ENCODE measurements at regions not wholly inside any gene's neighbourhood (a gene's known extent, or its start where the extent isn't known, plus 50 kb on each side); places are given as distances from the start of the nearest gene placed in this dataset.

DNA sequence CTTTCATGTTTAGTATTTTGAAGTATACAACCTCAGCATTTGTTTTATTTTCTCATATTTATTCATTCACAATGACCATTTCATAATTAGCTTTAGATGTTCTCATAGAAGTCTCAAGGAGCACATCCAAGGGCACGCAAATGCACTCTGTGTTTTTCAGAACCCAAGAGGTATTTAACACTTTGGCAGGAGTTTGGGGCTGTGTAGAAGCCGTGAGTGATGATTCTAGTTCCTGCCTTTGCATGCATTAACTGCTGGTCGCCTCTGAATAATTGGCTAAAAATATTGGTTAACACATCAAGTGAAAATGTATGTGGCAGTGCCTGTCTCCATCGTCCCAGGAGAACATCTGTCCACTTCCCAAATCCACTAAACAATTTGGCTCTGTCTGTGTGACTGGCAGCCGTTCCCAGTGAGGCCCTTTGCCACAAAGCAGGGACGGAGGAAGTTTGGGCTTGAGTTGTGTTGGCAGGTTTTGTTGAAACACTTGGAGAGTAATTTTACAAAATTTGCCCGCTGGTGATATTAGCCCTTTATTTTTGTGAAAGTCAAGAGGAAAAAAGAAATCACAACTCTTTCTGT is 730.7 kb upstream of the SLIT2 start:
- TF ChIP-seq EZH2phosphoT487 (IDR thresholded peaks at IDR 0.05; ENCODE audit: borderline replicate concordance, low read length), result no peak
- TF ChIP-seq, protein P1, sequence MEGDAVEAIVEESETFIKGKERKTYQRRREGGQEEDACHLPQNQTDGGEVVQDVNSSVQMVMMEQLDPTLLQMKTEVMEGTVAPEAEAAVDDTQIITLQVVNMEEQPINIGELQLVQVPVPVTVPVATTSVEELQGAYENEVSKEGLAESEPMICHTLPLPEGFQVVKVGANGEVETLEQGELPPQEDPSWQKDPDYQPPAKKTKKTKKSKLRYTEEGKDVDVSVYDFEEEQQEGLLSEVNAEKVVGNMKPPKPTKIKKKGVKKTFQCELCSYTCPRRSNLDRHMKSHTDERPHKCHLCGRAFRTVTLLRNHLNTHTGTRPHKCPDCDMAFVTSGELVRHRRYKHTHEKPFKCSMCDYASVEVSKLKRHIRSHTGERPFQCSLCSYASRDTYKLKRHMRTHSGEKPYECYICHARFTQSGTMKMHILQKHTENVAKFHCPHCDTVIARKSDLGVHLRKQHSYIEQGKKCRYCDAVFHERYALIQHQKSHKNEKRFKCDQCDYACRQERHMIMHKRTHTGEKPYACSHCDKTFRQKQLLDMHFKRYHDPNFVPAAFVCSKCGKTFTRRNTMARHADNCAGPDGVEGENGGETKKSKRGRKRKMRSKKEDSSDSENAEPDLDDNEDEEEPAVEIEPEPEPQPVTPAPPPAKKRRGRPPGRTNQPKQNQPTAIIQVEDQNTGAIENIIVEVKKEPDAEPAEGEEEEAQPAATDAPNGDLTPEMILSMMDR (IDR thresholded peaks at IDR 0.05; ENCODE audit: low read depth, low read length, poor library complexity, severe bottlenecking), result no peak
- no peak overlapping the region for H3K4me2 ChIP-seq (ENCODE audit: low read length)
- no peaks in the 10 kb centered on the region for H3K79me2 ChIP-seq (ENCODE audit: control insufficient read depth, low read length)
- no peaks in the 10 kb centered on the region for H3K4me1 ChIP-seq (ENCODE audit: control insufficient read depth, low read length)
- H3K9me3 ChIP-seq (ENCODE audit: control insufficient read depth, insufficient read depth, low read length), result peaks cover 6% of the 10 kb centered on the region; the same call in 1 of the 2 replicates
- no peaks in the 10 kb centered on the region for H4K20me1 ChIP-seq (ENCODE audit: control insufficient read depth, insufficient read depth, low read depth, low read length)
- H3F3A ChIP-seq (ENCODE audit: control insufficient read depth, insufficient read depth), result peaks cover 2% of the 10 kb centered on the region; the same call in 1 of the 2 replicates
- no peak overlapping the region for H3K4me3 ChIP-seq (ENCODE audit: low read length)
- no peak overlapping the region for H3K27ac ChIP-seq (ENCODE audit: low read depth, low read length)
- H3K9me2 ChIP-seq (replicated peaks; ENCODE audit: control insufficient read depth, low read length), result no peaks in the 10 kb centered on the region
- no peaks in the 10 kb centered on the region for H3K27me3 ChIP-seq (ENCODE audit: control insufficient read depth, low read length)
- no peaks in the 10 kb centered on the region for H3K36me3 ChIP-seq (ENCODE audit: control insufficient read depth, low read length)

DNA sequence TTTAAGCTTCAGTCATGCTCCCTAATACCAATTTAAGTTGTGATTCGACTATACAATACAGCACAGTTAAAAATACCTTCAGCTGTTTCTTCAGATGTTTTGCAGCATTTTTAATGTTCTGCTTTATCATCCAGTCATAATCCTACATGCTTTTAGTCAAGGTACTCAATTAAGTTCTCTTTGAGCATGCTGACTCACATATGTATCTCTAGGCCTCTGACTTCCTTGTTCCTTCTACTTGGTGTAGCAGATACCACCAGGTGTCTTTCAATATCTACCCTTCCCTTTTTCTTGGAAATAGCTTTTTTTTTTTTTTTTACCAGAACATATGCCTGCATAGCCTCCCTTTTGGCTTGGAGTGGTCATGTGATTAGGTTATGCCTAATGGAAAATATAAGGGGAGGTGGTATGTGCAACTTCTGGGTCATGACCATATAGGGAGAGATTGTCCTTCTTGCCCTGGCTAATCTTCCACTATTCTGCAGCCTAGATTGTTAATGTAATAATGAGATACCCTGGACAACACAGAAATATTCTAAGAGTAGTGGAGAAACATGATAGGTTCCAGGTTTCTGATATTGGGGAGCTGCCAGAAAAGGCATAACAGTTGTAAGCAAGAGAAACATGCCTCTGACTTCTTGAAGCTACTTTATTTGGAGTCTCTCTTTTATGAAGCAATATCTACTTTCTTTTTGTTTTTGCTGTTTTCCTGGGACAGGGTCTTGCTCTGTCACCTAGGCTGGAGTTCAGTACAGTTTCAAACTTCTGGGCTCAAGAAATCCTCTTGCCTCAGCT is 737.2 kb upstream of the SLIT2 start:
- Histone ChIP-seq H3K36me3 (ENCODE audit: control insufficient read depth, low read length) (no peaks in the 10 kb centered on the region), H3F3A (ENCODE audit: control insufficient read depth, insufficient read depth) (peaks cover 2% of the 10 kb centered on the region; the same call in 1 of the 2 replicates), H3K9me2 (replicated peaks; ENCODE audit: control insufficient read depth, low read length) (no peaks in the 10 kb centered on the region), H3K9me3 (ENCODE audit: control insufficient read depth, insufficient read depth, low read length) (peaks cover 6% of the 10 kb centered on the region; the same call in 1 of the 2 replicates), H3K79me2 (ENCODE audit: control insufficient read depth, low read length) (no peaks in the 10 kb centered on the region), H3K27ac (ENCODE audit: low read depth, low read length) (no peak overlapping the region), H3K4me1 (ENCODE audit: control insufficient read depth, low read length) (no peaks in the 10 kb centered on the region), H3K4me3 (ENCODE audit: low read length) (no peak overlapping the region), H3K27me3 (ENCODE audit: control insufficient read depth, low read length) (no peaks in the 10 kb centered on the region), H4K20me1 (ENCODE audit: control insufficient read depth, insufficient read depth, low read depth, low read length) (no peaks in the 10 kb centered on the region), H3K4me2 (ENCODE audit: low read length) (no peak overlapping the region)
- TF ChIP-seq EZH2phosphoT487 (IDR thresholded peaks at IDR 0.05; ENCODE audit: borderline replicate concordance, low read length), result no peak
- TF ChIP-seq, protein P1 (IDR thresholded peaks at IDR 0.05; ENCODE audit: low read depth, low read length, poor library complexity, severe bottlenecking), result no peak

GRCh38 chr4:19512086-19512485 is 739.6 kb upstream of the SLIT2 start:
- no peaks in the 10 kb centered on the region for H3K9me3 ChIP-seq (ENCODE audit: control insufficient read depth, insufficient read depth, low read length)
- no peaks in the 10 kb centered on the region for H4K20me1 ChIP-seq (ENCODE audit: control insufficient read depth, insufficient read depth, low read depth, low read length)
- no peaks in the 10 kb centered on the region for H3K27me3 ChIP-seq (ENCODE audit: control insufficient read depth, low read length)
- no peaks in the 10 kb centered on the region for H3K4me1 ChIP-seq (ENCODE audit: control insufficient read depth, low read length)
- H3K4me3 ChIP-seq (ENCODE audit: low read length), result no peak overlapping the region
- TF ChIP-seq, protein P1 (IDR thresholded peaks at IDR 0.05; ENCODE audit: low read depth, low read length, poor library complexity, severe bottlenecking), result no peak
- TF ChIP-seq EZH2phosphoT487 (IDR thresholded peaks at IDR 0.05; ENCODE audit: borderline replicate concordance, low read length), result no peak
- H3K4me2 ChIP-seq (ENCODE audit: low read length), result no peak overlapping the region
- H3K9me2 ChIP-seq (replicated peaks; ENCODE audit: control insufficient read depth, low read length), result no peaks in the 10 kb centered on the region
- no peaks in the 10 kb centered on the region for H3K36me3 ChIP-seq (ENCODE audit: control insufficient read depth, low read length)
- H3K79me2 ChIP-seq (ENCODE audit: control insufficient read depth, low read length), result no peaks in the 10 kb centered on the region
- no peaks in the 10 kb centered on the region for H3F3A ChIP-seq (ENCODE audit: control insufficient read depth, insufficient read depth)
- no peak overlapping the region for H3K27ac ChIP-seq (ENCODE audit: low read depth, low read length)

Data from DOHH2 (cell line).